ENCODE measurements at regions not wholly inside any gene's neighbourhood (a gene's known extent, or its start where the extent isn't known, plus 50 kb on each side); places are given as distances from the start of the nearest gene placed in this dataset.

- TF ChIP-seq GATA2 (IDR thresholded peaks at IDR 0.05; ENCODE audit: low read depth, low read length) (no peak), GATA3 (IDR thresholded peaks at IDR 0.05; ENCODE audit: low read depth, low read length) (no peak)
These were observed 72.8 kb upstream of the YPEL5 start for GRCh38 chr2:30074023-30074422.

Measured in SH-SY5Y (cell line).